Right lobe of liver (tissue), 6 donors: ENCODE measurements at regions not wholly inside any gene's neighbourhood (a gene's known extent, or its start where the extent isn't known, plus 50 kb on each side); places are given as distances from the start of the nearest gene placed in this dataset.

Experiments used
- ATAC-seq, 4 donors: fragments of 200-7000 bp; cut with Tn5 transposase; one replicate each; pipeline ENCODE4 v1.9.1; 2020; ENCODE audit warnings: mild to moderate bottlenecking in 4 of 4, moderate library complexity in 4 of 4
- DNase-seq, 3 donors: peaks; one replicate each; pipeline ENCODE4 v3.0.0-alpha.2; 2020
- H3K27ac ChIP-seq, 3 donors: fragments of 200-600 bp; one replicate each; pipeline ENCODE4 v1.8.0; 2022
- H3K27me3 ChIP-seq, 2 donors: fragments of 200-600 bp; one replicate each; pipeline ENCODE4 v1.8.0; 2022
- H3K36me3 ChIP-seq, 4 donors: fragments of 200-600 bp; sonication (generic) in 1 of 4; one replicate each; pipeline versions ENCODE4 v1.5.1 to v1.8.0; 2017 to 2022; ENCODE audit warnings: control low read depth in 1 of 4
- H3K4me1 ChIP-seq, 4 donors: fragments of 200-600 bp; sonication (generic) in 1 of 4; one replicate each; pipeline versions ENCODE4 v1.5.1 to v1.8.0; 2017 to 2022; ENCODE audit warnings: control low read depth in 1 of 4
- H3K4me3 ChIP-seq, 3 donors: fragments of 200-600 bp; one replicate each; pipeline ENCODE4 v1.8.0; 2022
- H3K9me3 ChIP-seq, 4 donors: fragments of 200-600 bp; sonication (generic) in 1 of 4; one replicate each; pipeline versions ENCODE4 v1.5.1 to v1.8.0; 2017 to 2022; ENCODE audit warnings: control low read depth in 1 of 4
- CTCF ChIP-seq, 4 donors: fragments of 200-600 bp in 3 of 4; fragments of 450-650 bp in 1 of 4; IDR thresholded peaks; one replicate each; pipeline versions ENCODE4 v1.5.1 to v1.8.0; 2016 to 2022; ENCODE audit warnings: antibody characterized with exemption in 4 of 4, mild to moderate bottlenecking in 2 of 4
- POLR2A ChIP-seq: fragments of 450-650 bp; IDR thresholded peaks from one replicate; pipeline ENCODE4 v1.6.1; 2017; ENCODE audit warnings: antibody characterized with exemption, mild to moderate bottlenecking
- WGBS: methylation state at CpG from one replicate; pipeline ENCODE4 v1.1.6; 2018; ENCODE audit warnings: low coverage, low lambda C conversion rate; ENCODE audit not compliant: insufficient coverage; ENCODE audit errors: missing lambda C conversion rate; 5-methylcytosine and 5-hydroxymethylcytosine counted together
- intact Hi-C, 2 donors: fragments of 100-400 bp; cut with DNase I; formaldehyde crosslinking; loops; one replicate each; pipeline versions ENCODE4 v1.11.2 to v1.14.1; 2022
- donor health status: DM: no; HTN: yes; CAD: no.
- donor health status: DM: no; HTN: no; CAD: no.
- donor health status: DM: no; HTN: no; CAD: no.
- donor health status: DM: no; HTN: yes; CAD: no.
- donor health status: DM: no; HTN: yes; CAD: no.

- no peak overlapping the region for H3K27ac ChIP-seq
- no peaks in the 10 kb centered on the region for H3K36me3 ChIP-seq
- intact Hi-C loops, result no loop called here
- TF ChIP-seq POLR2A (no peak), CTCF (IDR thresholded peaks at IDR 0.05) (no peak)
- H3K4me1 ChIP-seq, result no peaks in the 10 kb centered on the region
- 53% methylated on average over 3 of the region's 3 CpGs for WGBS
- no peak overlapping the region for H3K4me3 ChIP-seq
- no peak for DNase-seq
- ATAC-seq, result no peak
- H3K9me3 ChIP-seq, result no peaks in the 10 kb centered on the region
- no peaks in the 10 kb centered on the region for H3K27me3 ChIP-seq
Measured at GRCh38 chr13:31042049-31042448, 109.6 kb downstream of the TEX26 start.

GRCh38 chr13:31038834-31039552 lies 106.5 kb downstream of the TEX26 start:
- no peak overlapping the region for H3K4me3 ChIP-seq
- intact Hi-C loops, result no loop called here
- ATAC-seq, result no peak

GRCh38 chr13:31037874-31038500 lies 105.5 kb downstream of the TEX26 start:
- intact Hi-C loops, result no loop called here
- ATAC-seq, result no peak
- Histone ChIP-seq H3K27me3 (no peaks in the 10 kb centered on the region), H3K9me3 (no peaks in the 10 kb centered on the region), H3K36me3 (no peaks in the 10 kb centered on the region), H3K4me1 (no peaks in the 10 kb centered on the region), H3K4me3 (no peak overlapping the region), H3K27ac (no peak overlapping the region)
- 76% methylated on average over 7 of the region's 15 CpGs for WGBS
- no peak for TF ChIP-seq POLR2A
- TF ChIP-seq CTCF (IDR thresholded peaks at IDR 0.05), result no peak
- DNase-seq, result no peak

More at GRCh38 chr13:31038834-31039552, 106.5 kb downstream of the TEX26 start:
- DNase-seq, result no peak
- Histone ChIP-seq H3K36me3 (no peaks in the 10 kb centered on the region), H3K9me3 (no peaks in the 10 kb centered on the region), H3K27ac (no peak overlapping the region), H3K4me1 (no peaks in the 10 kb centered on the region), H3K27me3 (no peaks in the 10 kb centered on the region)
- TF ChIP-seq CTCF (IDR thresholded peaks at IDR 0.05), result no peak
- TF ChIP-seq POLR2A, result no peak
- 58% methylated on average over 6 of the region's 7 CpGs for WGBS

- intact Hi-C loops, result no loop called here
- Histone ChIP-seq H3K4me1 (no peaks in the 10 kb centered on the region), H3K27ac (no peak overlapping the region), H3K27me3 (no peaks in the 10 kb centered on the region), H3K9me3 (no peaks in the 10 kb centered on the region), H3K36me3 (no peaks in the 10 kb centered on the region), H3K4me3 (no peak overlapping the region)
- ATAC-seq (no peak), DNase-seq (no peak)
- TF ChIP-seq CTCF (IDR thresholded peaks at IDR 0.05), result no peak
- TF ChIP-seq POLR2A, result no peak
- WGBS, result 74% methylated on average over 15 of the region's 17 CpGs
Measured at GRCh38 chr13:31036731-31037695, 104.6 kb downstream of the TEX26 start.
